ENCODE measurements at regions not wholly inside any gene's neighbourhood (a gene's known extent, or its start where the extent isn't known, plus 50 kb on each side); places are given as distances from the start of the nearest gene placed in this dataset.
"Not testable (repeated sequence)": the region's sequence is repeated elsewhere in the genome, so short reads cannot be mapped to it uniquely, and the experiment has no call there.

- H3K27me3 Mint-ChIP-seq = peaks cover 6% of the 10 kb centered on the region
- no peak overlapping the region for H3K4me3 Mint-ChIP-seq
- no peaks in the 10 kb centered on the region for H3K4me1 Mint-ChIP-seq
- H3K36me3 Mint-ChIP-seq (ENCODE audit: low read depth) = no peaks in the 10 kb centered on the region
- CTCF ChIA-PET = no interaction called here
- POLR2A ChIA-PET = no interaction called here
- DNase-seq = no peak
- H3K9me3 Mint-ChIP-seq = no peaks in the 10 kb centered on the region
- H3K27ac Mint-ChIP-seq = no peak overlapping the region
These were observed 390.9 kb upstream of the SGCG start for GRCh38 chr13:22789916-22790315.

- H3K4me3 Mint-ChIP-seq = no peak overlapping the region
- ChIA-PET POLR2A (no interaction called here), CTCF (no interaction called here)
- no peak overlapping the region for H3K27ac Mint-ChIP-seq
- H3K9me3 Mint-ChIP-seq = no peaks in the 10 kb centered on the region
- DNase-seq = no peak
- no peaks in the 10 kb centered on the region for H3K36me3 Mint-ChIP-seq (ENCODE audit: low read depth)
- H3K4me1 Mint-ChIP-seq = no peaks in the 10 kb centered on the region
- H3K27me3 Mint-ChIP-seq = peaks cover 6% of the 10 kb centered on the region
These were observed 387.1 kb upstream of the SGCG start for GRCh38 chr13:22793598-22794134.

- ChIA-PET POLR2A (no interaction called here), CTCF (no interaction called here)
- no peaks in the 10 kb centered on the region for H3K9me3 Mint-ChIP-seq
These were observed 380.0 kb upstream of the SGCG start for GRCh38 chr13:22800526-22801401.

GRCh38 chr13:22801402-22802003, 379.3 kb upstream of the SGCG start:
- ChIA-PET POLR2A (no interaction called here), CTCF (no interaction called here)
- Mint-ChIP-seq H3K27ac (no peak overlapping the region), H3K4me1 (no peaks in the 10 kb centered on the region), H3K9me3 (no peaks in the 10 kb centered on the region), H3K4me3 (no peak overlapping the region), H3K27me3 (peaks cover 8% of the 10 kb centered on the region), H3K36me3 (ENCODE audit: low read depth) (no peaks in the 10 kb centered on the region)
- no peak for DNase-seq

More at GRCh38 chr13:22800526-22801401, 380.0 kb upstream of the SGCG start:
- Mint-ChIP-seq H3K27ac (no peak overlapping the region), H3K27me3 (peaks cover 8% of the 10 kb centered on the region), H3K4me1 (no peaks in the 10 kb centered on the region), H3K36me3 (ENCODE audit: low read depth) (no peaks in the 10 kb centered on the region), H3K4me3 (no peak overlapping the region)
- no peak for DNase-seq

GRCh38 chr13:22812793-22813192, 368.0 kb upstream of the SGCG start:
- DNase-seq = no peak
- Mint-ChIP-seq H3K27ac (no peak overlapping the region), H3K4me1 (no peaks in the 10 kb centered on the region), H3K4me3 (no peak overlapping the region), H3K27me3 (peaks cover 5% of the 10 kb centered on the region), H3K9me3 (no peaks in the 10 kb centered on the region), H3K36me3 (ENCODE audit: low read depth) (no peaks in the 10 kb centered on the region)
- ChIA-PET POLR2A (no interaction called here), CTCF (no interaction called here)

GRCh38 chr13:22813531-22814377, 367.0 kb upstream of the SGCG start:
- DNase-seq; H3K4me3 Mint-ChIP-seq; H3K36me3 Mint-ChIP-seq (ENCODE audit: low read depth); H3K4me1 Mint-ChIP-seq; H3K27me3 Mint-ChIP-seq; H3K9me3 Mint-ChIP-seq; POLR2A ChIA-PET; CTCF ChIA-PET; H3K27ac Mint-ChIP-seq: not testable (repeated sequence)

GRCh38 chr13:22814433-22814832, 366.3 kb upstream of the SGCG start:
- H3K9me3 Mint-ChIP-seq; H3K27ac Mint-ChIP-seq; H3K36me3 Mint-ChIP-seq (ENCODE audit: low read depth); CTCF ChIA-PET; POLR2A ChIA-PET; H3K27me3 Mint-ChIP-seq; DNase-seq; H3K4me3 Mint-ChIP-seq; H3K4me1 Mint-ChIP-seq: not testable (repeated sequence)

GRCh38 chr13:22821589-22821988, 359.2 kb upstream of the SGCG start:
- Mint-ChIP-seq H3K4me1 (no peaks in the 10 kb centered on the region), H3K4me3 (no peak overlapping the region), H3K27ac (no peak overlapping the region), H3K27me3 (no peaks in the 10 kb centered on the region), H3K36me3 (ENCODE audit: low read depth) (no peaks in the 10 kb centered on the region), H3K9me3 (no peaks in the 10 kb centered on the region)
- DNase-seq = no peak
- POLR2A ChIA-PET = no interaction called here
- CTCF ChIA-PET = no interaction called here

GRCh38 chr13:22825186-22825585, 355.6 kb upstream of the SGCG start:
- Mint-ChIP-seq H3K4me1 (no peaks in the 10 kb centered on the region), H3K27me3 (no peaks in the 10 kb centered on the region), H3K36me3 (ENCODE audit: low read depth) (no peaks in the 10 kb centered on the region), H3K9me3 (no peaks in the 10 kb centered on the region), H3K27ac (no peak overlapping the region), H3K4me3 (no peak overlapping the region)
- DNase-seq = no peak
- ChIA-PET CTCF (no interaction called here), POLR2A (no interaction called here)

GRCh38 chr13:22828081-22828480, 352.7 kb upstream of the SGCG start:
- POLR2A ChIA-PET = no interaction called here
- Mint-ChIP-seq H3K4me3 (no peak overlapping the region), H3K4me1 (no peaks in the 10 kb centered on the region), H3K9me3 (no peaks in the 10 kb centered on the region), H3K27me3 (no peaks in the 10 kb centered on the region), H3K27ac (no peak overlapping the region), H3K36me3 (ENCODE audit: low read depth) (no peaks in the 10 kb centered on the region)
- no peak for DNase-seq
- CTCF ChIA-PET = no interaction called here

- H3K27me3 Mint-ChIP-seq = peaks cover 21% of the 10 kb centered on the region
- no peak for DNase-seq
- H3K4me3 Mint-ChIP-seq = no peak overlapping the region
- POLR2A ChIA-PET = no interaction called here
- H3K4me1 Mint-ChIP-seq = no peaks in the 10 kb centered on the region
- CTCF ChIA-PET = no interaction called here
- no peaks in the 10 kb centered on the region for H3K9me3 Mint-ChIP-seq
- H3K36me3 Mint-ChIP-seq (ENCODE audit: low read depth) = no peaks in the 10 kb centered on the region
- H3K27ac Mint-ChIP-seq = no peak overlapping the region
These were observed 344.3 kb upstream of the SGCG start for GRCh38 chr13:22836475-22836874.

- Mint-ChIP-seq H3K4me3 (no peak overlapping the region), H3K27ac (no peak overlapping the region), H3K9me3 (no peaks in the 10 kb centered on the region), H3K27me3 (peaks cover 21% of the 10 kb centered on the region), H3K4me1 (no peaks in the 10 kb centered on the region), H3K36me3 (ENCODE audit: low read depth) (no peaks in the 10 kb centered on the region)
- CTCF ChIA-PET = no interaction called here
- POLR2A ChIA-PET = no interaction called here
- no peak for DNase-seq
These were observed 342.7 kb upstream of the SGCG start for GRCh38 chr13:22837980-22838647.
